Stomach (tissue), 8 donors: ENCODE measurements at regions not wholly inside any gene's neighbourhood (a gene's known extent, or its start where the extent isn't known, plus 50 kb on each side); places are given as distances from the start of the nearest gene placed in this dataset.
A peak's percentile ranks its signal among the peaks of the same experiment; 100 is the strongest.

ENCODE experiments used
- DNase-seq, 2 donors: peaks; one replicate each; pipeline versions ENCODE4 v3.0.0 to v3.0.0-alpha.2; 2013 to 2019
- H3K27ac ChIP-seq, 5 donors: fragments of 200-600 bp in 4 of 5; sonication (generic) in 4 of 5; one replicate each; pipeline ENCODE4 v1.5.1; 2013 to 2019; ENCODE audit warnings: mild to moderate bottlenecking in 1 of 5, moderate library complexity in 1 of 5
- H3K27me3 ChIP-seq, 3 donors: fragments of 200-600 bp; sonication (generic); one replicate each; pipeline ENCODE4 v1.5.1; 2017 to 2019; ENCODE audit warnings: mixed run types in 1 of 3
- H3K36me3 ChIP-seq, 4 donors: fragments of 200-600 bp; sonication (generic); 1 replicate in 3 of 4; 2 replicates in 1 of 4; pipeline ENCODE4 v1.5.1; 2016 to 2019
- H3K4me1 ChIP-seq, 4 donors: fragments of 200-600 bp; sonication (generic); one replicate each; pipeline ENCODE4 v1.5.1; 2016 to 2019
- H3K4me3 ChIP-seq, 4 donors: fragments of 200-600 bp; sonication (generic) in 3 of 4; one replicate each; pipeline ENCODE4 v1.5.1; 2016 to 2019; ENCODE audit warnings: mild to moderate bottlenecking in 1 of 4
- H3K9me3 ChIP-seq, 4 donors: fragments of 200-600 bp; sonication (generic); one replicate each; pipeline ENCODE4 v1.5.1; 2016 to 2019
- CTCF ChIP-seq, 7 experiments: fragments of 450-650 bp in 4 of 7; fragments of 200-600 bp in 3 of 7; sonication (generic) in 3 of 7; IDR thresholded peaks; one replicate each; pipeline ENCODE4 v1.5.1; 2016 to 2019; ENCODE audit warnings: antibody characterized with exemption in 7 of 7, control low read depth in 2 of 7, mild to moderate bottlenecking in 1 of 7
- EP300 ChIP-seq: sonication (generic); formaldehyde crosslinking; IDR thresholded peaks from one replicate; pipeline ENCODE4 v1.6.1; 2017; ENCODE audit warnings: antibody characterized with exemption
- POLR2A ChIP-seq, 4 donors: fragments of 450-650 bp; IDR thresholded peaks; one replicate each; pipeline ENCODE4 v1.6.1; 2016; ENCODE audit warnings: antibody characterized with exemption in 4 of 4, control low read depth in 2 of 4, mild to moderate bottlenecking in 1 of 4, moderate library complexity in 1 of 4
- POLR2AphosphoS5 ChIP-seq, 3 donors: sonication (generic); formaldehyde crosslinking; IDR thresholded peaks; one replicate each; pipeline ENCODE4 v1.6.1; 2016; ENCODE audit warnings: antibody characterized with exemption in 3 of 3
- WGBS, 5 donors: extraction: QIAGEN DNeasy Blood & Tissue Kit in 3 of 5; methylation state at CpG; one replicate each; pipeline versions ENCODE4 v1.1.5 to v1.1.7; 2013 to 2018; 5-methylcytosine and 5-hydroxymethylcytosine counted together
- intact Hi-C: fragments of 100-400 bp; cut with DNase I; formaldehyde crosslinking; loops from one replicate; pipeline ENCODE4 v1.15.1; 2023; ENCODE audit warnings: low total_unique reads
- donor health status: healthy with polysubstance abuse.
- donor health status: Bipolar disorder and iron deficiency.
- donor health status: healthy.

DNA sequence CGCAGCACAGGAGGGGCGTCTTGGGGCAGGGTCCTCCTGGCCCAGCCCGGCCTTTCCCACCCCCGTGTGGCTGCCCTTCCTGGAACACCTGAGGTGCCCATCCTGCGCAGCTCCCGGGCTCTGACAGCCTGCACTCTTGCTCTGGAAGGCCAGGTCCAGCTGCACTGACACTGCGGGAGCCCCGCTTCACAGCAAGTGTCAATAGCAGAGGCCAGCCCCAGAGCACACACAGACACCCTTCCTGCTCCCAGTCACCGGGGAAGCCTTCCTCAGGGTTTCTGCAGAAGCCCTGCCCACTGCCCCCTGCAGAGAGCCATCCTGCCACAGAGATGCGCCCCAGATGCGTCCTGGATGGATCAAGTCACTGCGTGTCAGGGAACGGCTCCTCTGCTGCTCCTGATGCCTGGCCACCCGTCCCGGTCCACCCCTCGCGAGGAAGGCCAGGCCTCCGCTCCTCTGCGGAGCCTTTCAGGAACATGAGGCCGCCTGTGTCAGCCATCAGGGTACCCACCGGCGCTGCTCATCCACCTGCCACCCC is 519.2 kb upstream of the MYT1L start:
- DNase-seq, result no peak
- intact Hi-C loops, result no loop called here
- WGBS, 5 donors, result 91 to 92% (median 91%) methylated on average over 14 to 22 of the region's 22 CpGs

GRCh38 chr2:2849464-2850217 is 518.6 kb upstream of the MYT1L start:
- TF ChIP-seq EP300, result no peak
- TF ChIP-seq CTCF (IDR thresholded peaks at IDR 0.05), result no peak
- no peak for TF ChIP-seq POLR2AphosphoS5 (IDR thresholded peaks at IDR 0.05)
- no peak for TF ChIP-seq POLR2A (IDR thresholded peaks at IDR 0.05)
- Histone ChIP-seq H3K9me3 (no peaks in the 10 kb centered on the region), H3K4me3 (no peak overlapping the region), H3K27ac (no peak overlapping the region), H3K27me3 (no peaks in the 10 kb centered on the region), H3K4me1 (peaks cover 9 to 16% (median 13%) of the 10 kb centered on the region in 4 donors), H3K36me3 (no peaks in the 10 kb centered on the region)
- intact Hi-C loops, result no loop called here
- 81 to 88% (median 85%) methylated on average over 12 to 15 of the region's 15 CpGs for WGBS, 5 donors
- no peak for DNase-seq

More for the DNA sequence above, 519.2 kb upstream of the MYT1L start:
- H3K4me3 ChIP-seq, result no peak overlapping the region
- no peak overlapping the region for H3K27ac ChIP-seq
- peaks cover 9 to 16% (median 13%) of the 10 kb centered on the region in 4 donors for H3K4me1 ChIP-seq
- H3K27me3 ChIP-seq, result no peaks in the 10 kb centered on the region
- TF ChIP-seq POLR2AphosphoS5 (IDR thresholded peaks at IDR 0.05) (no peak), POLR2A (IDR thresholded peaks at IDR 0.05) (no peak), CTCF (IDR thresholded peaks at IDR 0.05) (no peak), EP300 (no peak)
- H3K9me3 ChIP-seq, result no peaks in the 10 kb centered on the region
- H3K36me3 ChIP-seq, result no peaks in the 10 kb centered on the region

DNA sequence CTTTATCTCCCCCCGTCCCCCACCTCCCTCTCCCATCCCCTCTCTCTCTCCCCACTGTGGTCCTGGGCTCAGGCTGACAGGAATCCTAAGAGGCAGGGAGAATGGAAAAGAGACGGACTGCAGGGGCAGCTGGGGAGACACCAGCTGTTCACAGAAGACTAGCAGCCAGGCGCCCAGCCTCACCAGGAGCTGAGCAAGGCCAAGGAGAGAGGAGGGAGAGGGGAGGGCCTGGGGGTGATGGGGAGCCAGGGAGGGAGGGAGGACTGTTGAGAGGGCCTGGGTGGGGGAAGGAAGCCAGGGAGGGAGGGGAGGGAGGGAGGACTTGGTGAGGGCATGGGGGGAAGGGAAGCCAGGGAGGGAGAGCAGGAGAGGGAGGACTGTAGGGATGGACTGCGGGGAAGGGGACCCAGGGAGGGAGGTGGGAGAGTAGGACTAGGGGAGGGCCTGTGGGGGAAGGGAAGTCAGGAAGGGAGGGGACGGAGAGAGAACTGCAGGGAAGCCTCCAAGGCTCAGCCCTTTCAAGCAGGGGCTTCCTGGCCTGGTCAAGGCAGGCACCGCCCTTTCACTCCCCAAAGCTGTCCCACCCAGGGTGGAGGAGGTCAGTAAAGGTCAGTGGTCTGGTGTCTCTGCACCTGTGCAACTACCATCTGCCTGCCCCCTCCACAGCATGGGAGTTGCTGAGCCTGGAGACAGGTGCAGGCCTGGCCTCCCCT is 517.7 kb upstream of the MYT1L start:
- H3K36me3 ChIP-seq, result no peaks in the 10 kb centered on the region
- H3K27me3 ChIP-seq, result no peaks in the 10 kb centered on the region
- H3K9me3 ChIP-seq, result no peaks in the 10 kb centered on the region
- peaks cover 9 to 16% (median 13%) of the 10 kb centered on the region in 4 donors for H3K4me1 ChIP-seq
- no peak overlapping the region for H3K4me3 ChIP-seq
- no peak overlapping the region for H3K27ac ChIP-seq
- TF ChIP-seq POLR2AphosphoS5 (IDR thresholded peaks at IDR 0.05) (no peak), CTCF (IDR thresholded peaks at IDR 0.05) (no peak), POLR2A (IDR thresholded peaks at IDR 0.05) (no peak), EP300 (no peak)
- 61 to 71% (median 68%) methylated on average over 5 to 6 of the region's 6 CpGs for WGBS, 5 donors
- DNase-seq, result peak in 1 of 2 donors; percentile 79
- intact Hi-C loops, result no loop called here

DNA sequence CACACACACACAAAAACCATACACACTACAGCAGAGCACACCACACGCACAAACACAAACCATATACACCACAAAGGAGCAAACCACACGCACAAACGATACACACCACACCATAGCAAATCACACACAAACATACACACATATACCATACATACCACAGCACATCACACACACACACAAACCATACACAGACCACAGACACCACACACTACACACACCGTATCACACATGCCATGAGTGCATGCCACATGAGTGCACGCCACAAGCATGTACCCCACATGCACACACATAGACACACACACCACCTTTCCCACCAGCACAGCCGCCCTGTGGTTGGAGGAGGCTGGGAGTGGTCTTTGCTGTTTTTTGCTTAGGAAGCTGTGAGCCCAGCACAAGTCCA is 517.1 kb upstream of the MYT1L start:
- Histone ChIP-seq H3K4me3 (no peak overlapping the region), H3K9me3 (no peaks in the 10 kb centered on the region), H3K27ac (no peak overlapping the region), H3K4me1 (peaks cover 9 to 16% (median 13%) of the 10 kb centered on the region in 4 donors), H3K36me3 (no peaks in the 10 kb centered on the region), H3K27me3 (no peaks in the 10 kb centered on the region)
- intact Hi-C loops, result no loop called here
- DNase-seq, result no peak
- no peak for TF ChIP-seq EP300
- TF ChIP-seq POLR2A (IDR thresholded peaks at IDR 0.05), result no peak
- 85 to 94% (median 93%) methylated on average over 6 of the region's 6 CpGs for WGBS, 5 donors
